K562 (cell line): ENCODE measurements at regions not wholly inside any gene's neighbourhood (a gene's known extent, or its start where the extent isn't known, plus 50 kb on each side); places are given as distances from the start of the nearest gene placed in this dataset.

Experiments
- ATAC-seq: fragments of 200-7000 bp; cut with Tn5 transposase; 3 replicates; pipeline ENCODE4 v1.9.1; 2020; ENCODE audit warnings: moderate library complexity
- BruUV-seq: library from RNA; stranded (reverse); fragments of 400-500 nt; replicated peaks from 2 replicates; lab custom pipeline; 2021; lab: Mats Ljungman, UMichigan
- CTCF ChIA-PET: fragments of 300-600 bp; formaldehyde crosslinking; extraction: SDS; loops from one replicate; lab custom pipeline; 2021; ENCODE audit warnings: low intra/inter-chr PET ratio; lab: Yijun Ruan, JAX
- POLR2A ChIA-PET: fragments of 300-600, 350-650 bp; sonication (Branson Sonifier 250); formaldehyde crosslinking; extraction: SDS; loops from one replicate; lab custom pipeline; 2021; ENCODE audit warnings: antibody characterized with exemption, inconsistent platforms; lab: Yijun Ruan, JAX
- DNase-seq, 4 experiments: peaks; one replicate each; pipeline versions ENCODE4 v3.0.0 to v3.0.0-alpha.2; 2011 to 2018; ENCODE audit warnings: low spot score in 3 of 4, mixed read lengths in 3 of 4; ENCODE audit errors: extremely low read depth in 1 of 4
- FAIRE-seq: peaks from 2 replicates; lab custom pipeline; 2011; peaks lifted over from hg19 to GRCh38; lab: Jason Lieb, UNC
- H2AFZ ChIP-seq: 2 replicates; pipeline ENCODE4 v1.6.0; 2011; ENCODE audit warnings: low read depth, low read length, control low read depth, inconsistent platforms
- H3K27ac ChIP-seq: fragments of 200-600 bp; 3 replicates; pipeline ENCODE4 v1.8.0; 2011; ENCODE audit warnings: low read depth, mild to moderate bottlenecking, control low read depth, inconsistent platforms, low read length, moderate library complexity, mixed read lengths; ENCODE audit errors: extremely low read depth
- H3K27me3 ChIP-seq, 2 experiments: fragments of 300-600 bp in 1 of 2; 2 replicates in 1 of 2; 3 replicates in 1 of 2; pipeline versions ENCODE4 v1.6.0 to v1.8.0; 2011; ENCODE audit warnings: inconsistent platforms in 2 of 2, low read length in 2 of 2, mild to moderate bottlenecking in 1 of 2, mixed read lengths in 1 of 2, moderate library complexity in 1 of 2; ENCODE audit not compliant: control insufficient read depth in 2 of 2, insufficient read depth in 2 of 2
- H3K36me3 ChIP-seq: fragments of 300-600 bp; 3 replicates; pipeline ENCODE4 v1.8.0; 2011; ENCODE audit warnings: mild to moderate bottlenecking, low read length, inconsistent platforms; ENCODE audit not compliant: control insufficient read depth, insufficient read depth
- H3K4me1 ChIP-seq, 2 experiments: fragments of 200-600 bp in 1 of 2; replicated peaks in 1 of 2; 2 replicates in 1 of 2; 3 replicates in 1 of 2; pipeline versions ENCODE4 v1.5.1 to v1.8.0; 2011; ENCODE audit warnings: inconsistent platforms in 2 of 2, low read length in 2 of 2, mild to moderate bottlenecking in 1 of 2, mixed read lengths in 1 of 2, moderate library complexity in 1 of 2; ENCODE audit not compliant: control insufficient read depth in 2 of 2, insufficient read depth in 2 of 2
- H3K4me2 ChIP-seq: 2 replicates; pipeline ENCODE4 v1.6.1; 2011; ENCODE audit warnings: low read length, control low read depth, inconsistent platforms, mixed read lengths; ENCODE audit not compliant: insufficient read depth
- H3K4me3 ChIP-seq: fragments of 200-600 bp; sonication (generic), shearing (Covaris generic); 2 replicates; pipeline ENCODE4 v1.5.1; 2016; ENCODE audit warnings: control low read depth, inconsistent platforms
- H3K79me2 ChIP-seq: fragments of 200-600 bp; 3 replicates; pipeline ENCODE4 v1.8.0; 2011; ENCODE audit warnings: low read length, inconsistent platforms; ENCODE audit not compliant: control insufficient read depth, insufficient read depth
- H3K9ac ChIP-seq, 2 experiments: 2 replicates each; pipeline versions ENCODE4 v1.6.0 to v1.6.1; 2011; ENCODE audit warnings: low read depth in 2 of 2, low read length in 2 of 2, control low read depth in 1 of 2, inconsistent platforms in 1 of 2, mild to moderate bottlenecking in 1 of 2, mixed read lengths in 1 of 2; ENCODE audit not compliant: insufficient read depth in 1 of 2
- H3K9me1 ChIP-seq: one replicate; pipeline ENCODE4 v1.6.0; 2011; ENCODE audit warnings: inconsistent platforms, mild to moderate bottlenecking, low read length, moderate library complexity; ENCODE audit not compliant: control insufficient read depth, insufficient read depth
- H3K9me3 ChIP-seq: replicated peaks from 2 replicates; pipeline ENCODE4 v1.5.1; 2011; ENCODE audit warnings: low read depth, low read length, inconsistent platforms; ENCODE audit not compliant: control insufficient read depth, insufficient read depth
- H4K20me1 ChIP-seq: replicated peaks from 2 replicates; pipeline ENCODE4 v1.6.1; 2011; ENCODE audit warnings: low read length, inconsistent platforms, mixed read lengths; ENCODE audit not compliant: control insufficient read depth, insufficient read depth
- CCNT2 ChIP-seq: IDR thresholded peaks from 2 replicates; pipeline ENCODE4 v1.6.1; 2011; ENCODE audit warnings: borderline replicate concordance, low read depth, mild to moderate bottlenecking, moderate library complexity, mixed read lengths, low read length; ENCODE audit not compliant: insufficient read length; ENCODE audit errors: extremely low read depth
- HCFC1 ChIP-seq: IDR thresholded peaks from 2 replicates; pipeline ENCODE4 v1.6.1; 2012; ENCODE audit warnings: low read depth, low read length, improper control_type of control experiment
- HMBOX1 ChIP-seq: sonication (generic); IDR thresholded peaks from 2 replicates; pipeline ENCODE4 v1.6.1; 2016
- ZNF184 ChIP-seq: sonication (generic); formaldehyde crosslinking; IDR thresholded peaks from 2 replicates; pipeline ENCODE4 v1.5.0; 2020; ENCODE audit warnings: missing genetic modification reagents
- WGBS: fragments of 100-300 bp; shearing (Covaris generic); methylation state at CpG from one replicate; pipeline ENCODE4 v1.1.6; 2016; ENCODE audit warnings: low coverage, mixed read lengths; ENCODE audit not compliant: insufficient coverage; ENCODE audit errors: missing lambda C conversion rate; 5-methylcytosine and 5-hydroxymethylcytosine counted together
- in situ Hi-C: fragments of 300-500 bp; cut with MboI; formaldehyde crosslinking; loops from 4 replicates; pipeline ENCODE4 v1.15.0; 2018; ENCODE audit warnings: inconsistent platforms, mixed read lengths
- intact Hi-C: fragments of 100-400 bp; cut with micrococcal nuclease; formaldehyde crosslinking; loops from 2 replicates; pipeline ENCODE4 v1.14.2; 2022
- TF ChIP-seq, protein P1 (sequence below): fragments of 450-650 bp; IDR thresholded peaks from 2 replicates; pipeline ENCODE4 v1.6.1; 2016
- TF ChIP-seq, protein P2 (sequence below): fragments of 450-650 bp; IDR thresholded peaks from one replicate; pipeline ENCODE4 v1.6.1; 2018; ENCODE audit warnings: mild to moderate bottlenecking, moderate library complexity; ENCODE audit not compliant: partially characterized antibody

DNA sequence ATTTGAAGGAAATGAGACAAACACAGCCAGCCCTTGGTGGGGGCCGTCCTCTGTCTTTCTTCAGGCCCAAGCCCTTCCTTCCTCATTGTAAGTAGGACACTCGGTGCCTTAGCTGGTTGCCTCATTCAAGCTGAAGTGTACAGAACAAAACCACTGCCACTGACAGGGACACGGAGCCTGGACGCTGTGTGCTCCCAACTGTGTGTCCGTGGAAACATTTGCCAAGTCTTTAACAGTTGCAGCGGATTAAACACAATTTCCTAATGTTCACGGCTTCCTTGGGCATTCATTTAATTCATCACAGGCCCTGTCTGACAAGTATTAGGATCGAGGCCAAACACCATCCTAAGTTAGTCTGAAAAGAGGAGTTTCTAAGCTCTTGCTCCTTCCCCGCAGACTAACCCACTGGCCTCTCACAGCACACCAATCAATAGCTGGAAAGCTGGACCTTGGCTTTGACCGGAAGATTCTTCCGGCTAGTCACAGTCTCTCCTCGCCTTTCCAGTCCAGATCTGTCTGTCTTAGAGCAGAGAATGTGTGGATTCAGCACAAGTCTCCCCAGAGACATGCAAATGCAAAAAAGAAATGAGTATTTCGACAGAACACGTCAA is 68.7 kb upstream of the ACSL3 start:
- Histone ChIP-seq H3K27ac (no peak overlapping the region), H3K36me3 (no peaks in the 10 kb centered on the region), H3K9me3 (no peaks in the 10 kb centered on the region), H4K20me1 (no peaks in the 10 kb centered on the region), H3K79me2 (no peaks in the 10 kb centered on the region), H2AFZ (peak overlapping the region; percentile 67)
- POLR2A ChIA-PET = no interaction called here
- no peak for ATAC-seq
- no TSS peak for BruUV-seq
- in situ Hi-C loops = no loop called here
- TF ChIP-seq CCNT2 (no peak), ZNF184 (CRISPR knock-in tag) (no peak), HCFC1 (no peak), HMBOX1 (no peak)
- TF ChIP-seq, protein P1, sequence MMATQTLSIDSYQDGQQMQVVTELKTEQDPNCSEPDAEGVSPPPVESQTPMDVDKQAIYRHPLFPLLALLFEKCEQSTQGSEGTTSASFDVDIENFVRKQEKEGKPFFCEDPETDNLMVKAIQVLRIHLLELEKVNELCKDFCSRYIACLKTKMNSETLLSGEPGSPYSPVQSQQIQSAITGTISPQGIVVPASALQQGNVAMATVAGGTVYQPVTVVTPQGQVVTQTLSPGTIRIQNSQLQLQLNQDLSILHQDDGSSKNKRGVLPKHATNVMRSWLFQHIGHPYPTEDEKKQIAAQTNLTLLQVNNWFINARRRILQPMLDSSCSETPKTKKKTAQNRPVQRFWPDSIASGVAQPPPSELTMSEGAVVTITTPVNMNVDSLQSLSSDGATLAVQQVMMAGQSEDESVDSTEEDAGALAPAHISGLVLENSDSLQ = no peak
- TF ChIP-seq, protein P2, sequence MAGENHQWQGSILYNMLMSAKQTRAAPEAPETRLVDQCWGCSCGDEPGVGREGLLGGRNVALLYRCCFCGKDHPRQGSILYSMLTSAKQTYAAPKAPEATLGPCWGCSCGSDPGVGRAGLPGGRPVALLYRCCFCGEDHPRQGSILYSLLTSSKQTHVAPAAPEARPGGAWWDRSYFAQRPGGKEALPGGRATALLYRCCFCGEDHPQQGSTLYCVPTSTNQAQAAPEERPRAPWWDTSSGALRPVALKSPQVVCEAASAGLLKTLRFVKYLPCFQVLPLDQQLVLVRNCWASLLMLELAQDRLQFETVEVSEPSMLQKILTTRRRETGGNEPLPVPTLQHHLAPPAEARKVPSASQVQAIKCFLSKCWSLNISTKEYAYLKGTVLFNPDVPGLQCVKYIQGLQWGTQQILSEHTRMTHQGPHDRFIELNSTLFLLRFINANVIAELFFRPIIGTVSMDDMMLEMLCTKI = no peak
- TF ChIP-seq, all 486 proteins: peak for 0
- H3K4me1 ChIP-seq = peaks cover 0 to 6% of the 10 kb centered on the region in 2 experiments; a peak in 3 of 5 replicates
- CTCF ChIA-PET = no interaction called here
- DNase-seq (no peak), FAIRE-seq (no peak)
- no peaks in the 10 kb centered on the region for H3K9me1 ChIP-seq
- intact Hi-C loops = no loop called here
- H3K4me2 ChIP-seq = no peak overlapping the region
- H3K27me3 ChIP-seq = no peaks in the 10 kb centered on the region
- no peak overlapping the region for H3K4me3 ChIP-seq
- H3K9ac ChIP-seq = no peak overlapping the region
- WGBS = 50% methylated on average over 12 of the region's 14 CpGs
